ENCODE measurements at regions not wholly inside any gene's neighbourhood (a gene's known extent, or its start where the extent isn't known, plus 50 kb on each side); places are given as distances from the start of the nearest gene placed in this dataset.

DNA sequence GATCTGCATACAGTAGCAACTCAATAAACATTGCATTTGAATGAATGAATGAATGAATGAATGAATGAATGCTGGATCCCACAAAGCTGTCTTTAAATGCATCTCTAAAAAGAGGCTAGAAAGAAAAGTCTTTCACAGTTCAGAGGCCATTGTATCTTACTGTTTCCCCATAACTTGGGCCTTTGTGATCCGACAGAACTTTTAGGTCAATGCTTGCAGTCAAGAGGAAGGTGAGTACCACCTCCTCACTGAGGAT, 119.9 kb upstream of the COPS8 start:
- TF ChIP-seq, protein P1, sequence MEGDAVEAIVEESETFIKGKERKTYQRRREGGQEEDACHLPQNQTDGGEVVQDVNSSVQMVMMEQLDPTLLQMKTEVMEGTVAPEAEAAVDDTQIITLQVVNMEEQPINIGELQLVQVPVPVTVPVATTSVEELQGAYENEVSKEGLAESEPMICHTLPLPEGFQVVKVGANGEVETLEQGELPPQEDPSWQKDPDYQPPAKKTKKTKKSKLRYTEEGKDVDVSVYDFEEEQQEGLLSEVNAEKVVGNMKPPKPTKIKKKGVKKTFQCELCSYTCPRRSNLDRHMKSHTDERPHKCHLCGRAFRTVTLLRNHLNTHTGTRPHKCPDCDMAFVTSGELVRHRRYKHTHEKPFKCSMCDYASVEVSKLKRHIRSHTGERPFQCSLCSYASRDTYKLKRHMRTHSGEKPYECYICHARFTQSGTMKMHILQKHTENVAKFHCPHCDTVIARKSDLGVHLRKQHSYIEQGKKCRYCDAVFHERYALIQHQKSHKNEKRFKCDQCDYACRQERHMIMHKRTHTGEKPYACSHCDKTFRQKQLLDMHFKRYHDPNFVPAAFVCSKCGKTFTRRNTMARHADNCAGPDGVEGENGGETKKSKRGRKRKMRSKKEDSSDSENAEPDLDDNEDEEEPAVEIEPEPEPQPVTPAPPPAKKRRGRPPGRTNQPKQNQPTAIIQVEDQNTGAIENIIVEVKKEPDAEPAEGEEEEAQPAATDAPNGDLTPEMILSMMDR (IDR thresholded peaks at IDR 0.05): no peak
- no peak for TF ChIP-seq POLR2A (IDR thresholded peaks at IDR 0.05)
